ENCODE measurements at regions not wholly inside any gene's neighbourhood (a gene's known extent, or its start where the extent isn't known, plus 50 kb on each side); places are given as distances from the start of the nearest gene placed in this dataset.

DNA sequence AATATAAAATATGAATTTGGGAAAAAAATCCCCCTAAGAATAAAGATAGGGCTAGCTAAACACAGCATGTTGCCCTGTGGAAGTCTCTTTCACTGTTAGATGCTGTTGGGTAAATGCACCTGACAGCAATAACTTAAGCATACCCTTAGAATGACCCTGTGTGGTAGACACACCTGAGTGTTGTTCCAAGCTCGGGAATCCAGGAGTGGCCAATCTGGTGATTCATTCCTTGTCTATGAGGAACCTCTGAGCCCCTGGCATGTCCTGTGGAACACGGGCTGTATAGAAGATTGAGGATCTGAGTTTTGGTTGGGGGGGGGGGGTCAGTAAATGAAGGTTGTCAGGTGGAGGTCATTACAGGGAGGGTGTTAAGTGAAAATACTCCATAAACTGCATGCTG is 730.0 kb upstream of the IGFBP3 start:
- Histone ChIP-seq H3K27ac (ENCODE audit: low read depth, low read length) (no peak overlapping the region), H3K9ac (replicated peaks in 1 of 4; ENCODE audit: extremely low read depth in 1 of 4, low read depth in 3 of 4, low read length in 3 of 4) (no peak overlapping the region), H3K56ac (replicated peaks; ENCODE audit: insufficient read length, low read depth, low read length) (no peak overlapping the region)

More for the DNA sequence above, 730.0 kb upstream of the IGFBP3 start:
- FAIRE-seq (no peak), DNase-seq (ENCODE audit: low read depth in 1 of 2, low spot score in 2 of 2) (no peak)
- Histone ChIP-seq H3K23me2 (ENCODE audit: low read depth, low read length) (no peaks in the 10 kb centered on the region), H3K4me3 (ENCODE audit: extremely low read depth in 1 of 4, insufficient read depth in 2 of 4, low read depth in 3 of 4, low read length in 4 of 4) (no peak overlapping the region), H2BK15ac (ENCODE audit: low read length) (no peak overlapping the region), H4K5ac (ENCODE audit: insufficient read length, low read depth, low read length) (no peak overlapping the region), H3K9me3 (ENCODE audit: insufficient read depth in 2 of 2, low read depth in 1 of 2, low read length in 1 of 2) (peaks cover 5 to 9% of the 10 kb centered on the region in 2 experiments), H2BK5ac (ENCODE audit: low read depth, low read length) (no peak overlapping the region), H2AFZ (ENCODE audit: low read length) (no peak overlapping the region), H3K23ac (ENCODE audit: insufficient read length) (no peak overlapping the region), H2BK120ac (replicated peaks; ENCODE audit: low read depth, low read length) (no peak overlapping the region), H3K4ac (replicated peaks; ENCODE audit: insufficient read length, low read depth, low read length) (no peak overlapping the region), H4K91ac (replicated peaks; ENCODE audit: insufficient read length, low read length) (no peak overlapping the region), H3K18ac (ENCODE audit: extremely low read depth, low read length) (no peak overlapping the region), H3K79me2 (ENCODE audit: control insufficient read depth in 1 of 2, insufficient read depth in 2 of 2, low read length in 2 of 2) (no peaks in the 10 kb centered on the region), H2BK20ac (ENCODE audit: low read length) (no peak overlapping the region), H3K27me3 (replicated peaks in 1 of 4; ENCODE audit: control insufficient read depth in 3 of 4, extremely low read depth in 1 of 4, insufficient read depth in 3 of 4, low read length in 3 of 4) (peaks cover 0 to 1% (median 0%) of the 10 kb centered on the region in 4 experiments; a peak in 1 of 7 replicates), H2AK5ac (ENCODE audit: low read depth, low read length) (no peak overlapping the region), H3K14ac (ENCODE audit: insufficient read length) (no peak overlapping the region), H3K36me3 (ENCODE audit: control insufficient read depth in 2 of 4, insufficient read depth in 4 of 4, low read length in 3 of 4) (no peaks in the 10 kb centered on the region), H4K20me1 (replicated peaks in 1 of 2; ENCODE audit: control insufficient read depth in 1 of 2, insufficient read depth in 2 of 2, low read length in 2 of 2) (no peaks in the 10 kb centered on the region), H3K79me1 (ENCODE audit: low read depth, low read length) (no peaks in the 10 kb centered on the region), H2BK12ac (ENCODE audit: low read depth, low read length) (no peak overlapping the region), H3K4me2 (ENCODE audit: insufficient read depth in 1 of 2, low read depth in 2 of 2, low read length in 2 of 2) (no peak overlapping the region), H3K4me1 (replicated peaks in 1 of 4; ENCODE audit: control insufficient read depth in 3 of 4, insufficient read depth in 4 of 4, low read length in 3 of 4) (no peaks in the 10 kb centered on the region), H4K8ac (ENCODE audit: extremely low read depth, insufficient read depth, low read length) (no peak overlapping the region)
- no peak for TF ChIP-seq BCL11A (IDR thresholded peaks at IDR 0.05; ENCODE audit: low read depth in 2 of 2, low read length in 2 of 2)
- no peak for TF ChIP-seq RXRA (IDR thresholded peaks at IDR 0.05; ENCODE audit: insufficient read depth, low read depth, low read length)
- TF ChIP-seq CBX8 (IDR thresholded peaks at IDR 0.05; ENCODE audit: borderline replicate concordance, low read depth, low read length) = no peak
- TF ChIP-seq HDAC2 (IDR thresholded peaks at IDR 0.05; ENCODE audit: borderline replicate concordance in 1 of 2, low read depth in 2 of 2, low read length in 2 of 2) = no peak
- TF ChIP-seq, protein P1, sequence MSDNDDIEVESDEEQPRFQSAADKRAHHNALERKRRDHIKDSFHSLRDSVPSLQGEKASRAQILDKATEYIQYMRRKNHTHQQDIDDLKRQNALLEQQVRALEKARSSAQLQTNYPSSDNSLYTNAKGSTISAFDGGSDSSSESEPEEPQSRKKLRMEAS (IDR thresholded peaks at IDR 0.05) = no peak
- no peak for TF ChIP-seq NRF1 (IDR thresholded peaks at IDR 0.05; ENCODE audit: low read depth, low read length)
- TF ChIP-seq, protein P2, sequence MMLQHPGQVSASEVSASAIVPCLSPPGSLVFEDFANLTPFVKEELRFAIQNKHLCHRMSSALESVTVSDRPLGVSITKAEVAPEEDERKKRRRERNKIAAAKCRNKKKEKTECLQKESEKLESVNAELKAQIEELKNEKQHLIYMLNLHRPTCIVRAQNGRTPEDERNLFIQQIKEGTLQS (IDR thresholded peaks at IDR 0.05; ENCODE audit: insufficient read depth, low read depth, low read length) = no peak
- TF ChIP-seq POLR2AphosphoS5 (IDR thresholded peaks at IDR 0.05; ENCODE audit: low read depth, low read length) = no peak
- TF ChIP-seq TCF12 (IDR thresholded peaks at IDR 0.05; ENCODE audit: low read depth, low read length) = no peak
- no peak for TF ChIP-seq EGR1 (IDR thresholded peaks at IDR 0.05; ENCODE audit: borderline replicate concordance, low read depth, low read length)
- TF ChIP-seq YY1 (IDR thresholded peaks at IDR 0.05; ENCODE audit: low read depth, low read length) = no peak
- TF ChIP-seq EP300 (IDR thresholded peaks at IDR 0.05; ENCODE audit: borderline replicate concordance in 1 of 2, low read depth in 2 of 2, low read length in 2 of 2) = no peak
- ChIA-PET POLR2A (ENCODE audit: partially characterized antibody) (no interaction called here), CTCF (ENCODE audit: partially characterized antibody) (no interaction called here)
- WGBS, 2 experiments (ENCODE audit: extremely low coverage in 1 of 2, insufficient coverage in 1 of 2, insufficient read length in 1 of 2, insufficient replicate concordance in 2 of 2, low coverage in 1 of 2, low lambda C conversion rate in 2 of 2, missing lambda C conversion rate in 1 of 2) = 96% methylated on average over 2 of the region's 2 CpGs; no CpG with 5 or more reads in 1 of the 2 experiments

Data from H1 (cell line).